ENCODE measurements at regions not wholly inside any gene's neighbourhood (a gene's known extent, or its start where the extent isn't known, plus 50 kb on each side); places are given as distances from the start of the nearest gene placed in this dataset.

DNA sequence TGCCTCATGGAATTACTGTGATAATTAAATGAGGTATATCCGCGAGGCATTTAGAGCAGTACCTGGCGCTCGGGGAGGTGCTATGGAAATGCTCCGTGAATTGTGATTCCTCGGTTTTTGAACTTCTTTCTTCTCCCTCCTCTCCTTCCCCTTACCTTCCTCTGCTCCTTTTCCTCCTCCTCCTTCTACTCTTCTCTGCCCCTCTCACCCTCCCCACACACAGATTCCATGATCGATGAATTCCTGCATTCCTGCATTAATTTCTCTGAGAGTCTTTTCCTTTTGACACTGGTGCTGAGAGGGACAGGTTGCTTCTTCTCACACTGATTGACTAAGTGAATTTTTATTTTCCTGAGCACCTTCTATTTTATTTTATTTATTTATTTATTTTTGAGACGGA, 101.2 kb upstream of the RGMA start:
- no peaks in the 10 kb centered on the region; the same call in 1 of the 2 replicates for H3K9me3 ChIP-seq
- H3K4me1 ChIP-seq (ENCODE audit: control insufficient read depth in 1 of 2, insufficient read depth in 2 of 2, low read depth in 1 of 2, low read length in 1 of 2) = peaks cover 0 to 5% of the 10 kb centered on the region in 2 experiments; a peak in 1 of 4 replicates
- H2AFZ ChIP-seq (ENCODE audit: low read depth) = no peak overlapping the region
- H3K4me2 ChIP-seq = no peak overlapping the region
- ChIA-PET POLR2A (no interaction called here), CTCF (no interaction called here)
- H3K9me2 ChIP-seq = no peaks in the 10 kb centered on the region
- no peaks in the 10 kb centered on the region for H4K20me1 ChIP-seq (ENCODE audit: insufficient read depth)
- no peak for DNase-seq
- no peak overlapping the region for H3K4me3 ChIP-seq (ENCODE audit: low read depth in 2 of 2, low read length in 1 of 2)
- no peak overlapping the region for H3K9ac ChIP-seq
- TF ChIP-seq, protein P1, sequence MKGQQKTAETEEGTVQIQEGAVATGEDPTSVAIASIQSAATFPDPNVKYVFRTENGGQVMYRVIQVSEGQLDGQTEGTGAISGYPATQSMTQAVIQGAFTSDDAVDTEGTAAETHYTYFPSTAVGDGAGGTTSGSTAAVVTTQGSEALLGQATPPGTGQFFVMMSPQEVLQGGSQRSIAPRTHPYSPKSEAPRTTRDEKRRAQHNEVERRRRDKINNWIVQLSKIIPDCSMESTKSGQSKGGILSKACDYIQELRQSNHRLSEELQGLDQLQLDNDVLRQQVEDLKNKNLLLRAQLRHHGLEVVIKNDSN (IDR thresholded peaks at IDR 0.05; ENCODE audit: borderline replicate concordance, low read depth) = no peak
- TF ChIP-seq, protein P2, sequence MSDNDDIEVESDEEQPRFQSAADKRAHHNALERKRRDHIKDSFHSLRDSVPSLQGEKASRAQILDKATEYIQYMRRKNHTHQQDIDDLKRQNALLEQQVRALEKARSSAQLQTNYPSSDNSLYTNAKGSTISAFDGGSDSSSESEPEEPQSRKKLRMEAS (IDR thresholded peaks at IDR 0.05; ENCODE audit: low read depth) = no peak
- TF ChIP-seq EZH2phosphoT487 (IDR thresholded peaks at IDR 0.05; ENCODE audit: borderline replicate concordance, low read depth) (no peak), MXI1 (IDR thresholded peaks at IDR 0.05; ENCODE audit: low read depth, low read length) (no peak), RXRA (IDR thresholded peaks at IDR 0.05; ENCODE audit: borderline replicate concordance, low read depth) (no peak), CHD2 (IDR thresholded peaks at IDR 0.05; ENCODE audit: low read length, partially characterized antibody) (no peak), FOSL2 (IDR thresholded peaks at IDR 0.05; ENCODE audit: borderline replicate concordance, low read depth) (no peak), NFIC (IDR thresholded peaks at IDR 0.05; ENCODE audit: borderline replicate concordance) (no peak), YY1 (IDR thresholded peaks at IDR 0.05; ENCODE audit: low read depth) (no peak), POLR2AphosphoS5 (IDR thresholded peaks at IDR 0.05; ENCODE audit: low read depth, low read length) (no peak), TCF12 (IDR thresholded peaks at IDR 0.05) (no peak), EP300 (IDR thresholded peaks at IDR 0.05; ENCODE audit: borderline replicate concordance in 1 of 2, low read depth in 1 of 2, low read length in 1 of 2) (no peak), GABPA (IDR thresholded peaks at IDR 0.05; ENCODE audit: low read depth) (no peak)
- TF ChIP-seq, protein P3, sequence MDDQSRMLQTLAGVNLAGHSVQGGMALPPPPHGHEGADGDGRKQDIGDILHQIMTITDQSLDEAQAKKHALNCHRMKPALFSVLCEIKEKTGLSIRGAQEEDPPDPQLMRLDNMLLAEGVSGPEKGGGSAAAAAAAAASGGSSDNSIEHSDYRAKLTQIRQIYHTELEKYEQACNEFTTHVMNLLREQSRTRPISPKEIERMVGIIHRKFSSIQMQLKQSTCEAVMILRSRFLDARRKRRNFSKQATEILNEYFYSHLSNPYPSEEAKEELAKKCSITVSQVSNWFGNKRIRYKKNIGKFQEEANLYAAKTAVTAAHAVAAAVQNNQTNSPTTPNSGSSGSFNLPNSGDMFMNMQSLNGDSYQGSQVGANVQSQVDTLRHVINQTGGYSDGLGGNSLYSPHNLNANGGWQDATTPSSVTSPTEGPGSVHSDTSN (IDR thresholded peaks at IDR 0.05) = no peak
- TF ChIP-seq, protein P4, sequence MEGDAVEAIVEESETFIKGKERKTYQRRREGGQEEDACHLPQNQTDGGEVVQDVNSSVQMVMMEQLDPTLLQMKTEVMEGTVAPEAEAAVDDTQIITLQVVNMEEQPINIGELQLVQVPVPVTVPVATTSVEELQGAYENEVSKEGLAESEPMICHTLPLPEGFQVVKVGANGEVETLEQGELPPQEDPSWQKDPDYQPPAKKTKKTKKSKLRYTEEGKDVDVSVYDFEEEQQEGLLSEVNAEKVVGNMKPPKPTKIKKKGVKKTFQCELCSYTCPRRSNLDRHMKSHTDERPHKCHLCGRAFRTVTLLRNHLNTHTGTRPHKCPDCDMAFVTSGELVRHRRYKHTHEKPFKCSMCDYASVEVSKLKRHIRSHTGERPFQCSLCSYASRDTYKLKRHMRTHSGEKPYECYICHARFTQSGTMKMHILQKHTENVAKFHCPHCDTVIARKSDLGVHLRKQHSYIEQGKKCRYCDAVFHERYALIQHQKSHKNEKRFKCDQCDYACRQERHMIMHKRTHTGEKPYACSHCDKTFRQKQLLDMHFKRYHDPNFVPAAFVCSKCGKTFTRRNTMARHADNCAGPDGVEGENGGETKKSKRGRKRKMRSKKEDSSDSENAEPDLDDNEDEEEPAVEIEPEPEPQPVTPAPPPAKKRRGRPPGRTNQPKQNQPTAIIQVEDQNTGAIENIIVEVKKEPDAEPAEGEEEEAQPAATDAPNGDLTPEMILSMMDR (IDR thresholded peaks at IDR 0.05) = no peak
- TF ChIP-seq, protein P5, sequence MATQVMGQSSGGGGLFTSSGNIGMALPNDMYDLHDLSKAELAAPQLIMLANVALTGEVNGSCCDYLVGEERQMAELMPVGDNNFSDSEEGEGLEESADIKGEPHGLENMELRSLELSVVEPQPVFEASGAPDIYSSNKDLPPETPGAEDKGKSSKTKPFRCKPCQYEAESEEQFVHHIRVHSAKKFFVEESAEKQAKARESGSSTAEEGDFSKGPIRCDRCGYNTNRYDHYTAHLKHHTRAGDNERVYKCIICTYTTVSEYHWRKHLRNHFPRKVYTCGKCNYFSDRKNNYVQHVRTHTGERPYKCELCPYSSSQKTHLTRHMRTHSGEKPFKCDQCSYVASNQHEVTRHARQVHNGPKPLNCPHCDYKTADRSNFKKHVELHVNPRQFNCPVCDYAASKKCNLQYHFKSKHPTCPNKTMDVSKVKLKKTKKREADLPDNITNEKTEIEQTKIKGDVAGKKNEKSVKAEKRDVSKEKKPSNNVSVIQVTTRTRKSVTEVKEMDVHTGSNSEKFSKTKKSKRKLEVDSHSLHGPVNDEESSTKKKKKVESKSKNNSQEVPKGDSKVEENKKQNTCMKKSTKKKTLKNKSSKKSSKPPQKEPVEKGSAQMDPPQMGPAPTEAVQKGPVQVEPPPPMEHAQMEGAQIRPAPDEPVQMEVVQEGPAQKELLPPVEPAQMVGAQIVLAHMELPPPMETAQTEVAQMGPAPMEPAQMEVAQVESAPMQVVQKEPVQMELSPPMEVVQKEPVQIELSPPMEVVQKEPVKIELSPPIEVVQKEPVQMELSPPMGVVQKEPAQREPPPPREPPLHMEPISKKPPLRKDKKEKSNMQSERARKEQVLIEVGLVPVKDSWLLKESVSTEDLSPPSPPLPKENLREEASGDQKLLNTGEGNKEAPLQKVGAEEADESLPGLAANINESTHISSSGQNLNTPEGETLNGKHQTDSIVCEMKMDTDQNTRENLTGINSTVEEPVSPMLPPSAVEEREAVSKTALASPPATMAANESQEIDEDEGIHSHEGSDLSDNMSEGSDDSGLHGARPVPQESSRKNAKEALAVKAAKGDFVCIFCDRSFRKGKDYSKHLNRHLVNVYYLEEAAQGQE (IDR thresholded peaks at IDR 0.05; ENCODE audit: low read depth, low read length) = no peak
- H3K27me3 ChIP-seq (ENCODE audit: insufficient read depth) = no peaks in the 10 kb centered on the region
- no peak overlapping the region for H3K27ac ChIP-seq (ENCODE audit: low read depth in 2 of 2, low read length in 1 of 2)
- no peaks in the 10 kb centered on the region for H3F3A ChIP-seq (replicated peaks; ENCODE audit: insufficient read depth)
- WGBS (ENCODE audit: low lambda C conversion rate) = 63% methylated on average over 8 of the region's 8 CpGs
- H3K79me2 ChIP-seq (ENCODE audit: insufficient read depth) = no peaks in the 10 kb centered on the region
- no peaks in the 10 kb centered on the region for H3K36me3 ChIP-seq (replicated peaks in 1 of 2; ENCODE audit: control insufficient read depth in 1 of 2, insufficient read depth in 2 of 2, low read length in 1 of 2)

Measured in SK-N-SH (cell line).